Ectodermal cell (in vitro differentiated cells): ENCODE measurements at regions not wholly inside any gene's neighbourhood (a gene's known extent, or its start where the extent isn't known, plus 50 kb on each side); places are given as distances from the start of the nearest gene placed in this dataset.

ENCODE experiments used
- H3K27ac ChIP-seq: 2 replicates; pipeline ENCODE4 v1.7.0; 2013; ENCODE audit warnings: mild to moderate bottlenecking, low read depth, low read length; ENCODE audit not compliant: insufficient read depth, poor library complexity, severe bottlenecking
- H3K27me3 ChIP-seq: 2 replicates; pipeline ENCODE4 v1.7.0; 2013; ENCODE audit warnings: mild to moderate bottlenecking, low read length; ENCODE audit not compliant: insufficient read depth, control insufficient read depth, poor library complexity, severe bottlenecking
- H3K36me3 ChIP-seq: one replicate; pipeline ENCODE4 v1.7.0; 2013; ENCODE audit warnings: low read length; ENCODE audit not compliant: control insufficient read depth, insufficient read depth
- H3K4me1 ChIP-seq: one replicate; pipeline ENCODE4 v1.7.0; 2013; ENCODE audit warnings: low read length; ENCODE audit not compliant: control insufficient read depth, insufficient read depth
- H3K4me3 ChIP-seq: 2 replicates; pipeline ENCODE4 v1.7.0; 2013; ENCODE audit warnings: low read depth, low read length, control low read depth; ENCODE audit not compliant: insufficient read depth
- H3K9me3 ChIP-seq: 2 replicates; pipeline ENCODE4 v1.7.0; 2013; ENCODE audit warnings: mild to moderate bottlenecking, low read length, moderate library complexity; ENCODE audit not compliant: control insufficient read depth
- WGBS, 2 experiments: methylation state at CpG; one replicate each; pipeline ENCODE4 v1.1.7; 2013; ENCODE audit warnings: missing lambda C conversion rate in 2 of 2; 5-methylcytosine and 5-hydroxymethylcytosine counted together

- Histone ChIP-seq H3K9me3 (no peaks in the 10 kb centered on the region), H3K36me3 (no peaks in the 10 kb centered on the region), H3K4me3 (no peak overlapping the region), H3K27me3 (no peaks in the 10 kb centered on the region), H3K4me1 (no peaks in the 10 kb centered on the region), H3K27ac (no peak overlapping the region)
These were observed 1012.0 kb upstream of the AMELY start for GRCh38 chrY:7923476-7924017.

GRCh38 chrY:7920382-7920781 is 1008.8 kb upstream of the AMELY start:
- 93 to 94% methylated on average over 2 of the region's 2 CpGs for WGBS, 2 experiments
- Histone ChIP-seq H3K36me3 (no peaks in the 10 kb centered on the region), H3K9me3 (no peaks in the 10 kb centered on the region), H3K4me1 (no peaks in the 10 kb centered on the region), H3K4me3 (no peak overlapping the region), H3K27me3 (no peaks in the 10 kb centered on the region), H3K27ac (no peak overlapping the region)

- Histone ChIP-seq H3K4me3 (no peak overlapping the region), H3K9me3 (no peaks in the 10 kb centered on the region), H3K4me1 (no peaks in the 10 kb centered on the region), H3K27ac (no peak overlapping the region), H3K36me3 (no peaks in the 10 kb centered on the region), H3K27me3 (no peaks in the 10 kb centered on the region)
- WGBS, 2 experiments: 84 to 95% methylated on average over 3 of the region's 3 CpGs
These were observed 977.0 kb upstream of the AMELY start for GRCh38 chrY:7888506-7888905.

GRCh38 chrY:7881696-7882095 is 970.1 kb upstream of the AMELY start:
- 90 to 100% methylated on average over 3 of the region's 3 CpGs for WGBS, 2 experiments

GRCh38 chrY:7879245-7879644 is 967.7 kb upstream of the AMELY start:
- no peaks in the 10 kb centered on the region for H3K9me3 ChIP-seq
- no peak overlapping the region for H3K4me3 ChIP-seq
- H3K36me3 ChIP-seq: no peaks in the 10 kb centered on the region
- WGBS, 2 experiments: 90 to 91% methylated on average over 4 of the region's 4 CpGs
- H3K27me3 ChIP-seq: no peaks in the 10 kb centered on the region
- no peak overlapping the region for H3K27ac ChIP-seq
- H3K4me1 ChIP-seq: no peaks in the 10 kb centered on the region

More at GRCh38 chrY:7881696-7882095, 970.1 kb upstream of the AMELY start:
- no peaks in the 10 kb centered on the region for H3K36me3 ChIP-seq
- no peaks in the 10 kb centered on the region for H3K4me1 ChIP-seq
- H3K27ac ChIP-seq: no peak overlapping the region
- H3K27me3 ChIP-seq: no peaks in the 10 kb centered on the region
- no peak overlapping the region for H3K4me3 ChIP-seq
- no peaks in the 10 kb centered on the region for H3K9me3 ChIP-seq

DNA sequence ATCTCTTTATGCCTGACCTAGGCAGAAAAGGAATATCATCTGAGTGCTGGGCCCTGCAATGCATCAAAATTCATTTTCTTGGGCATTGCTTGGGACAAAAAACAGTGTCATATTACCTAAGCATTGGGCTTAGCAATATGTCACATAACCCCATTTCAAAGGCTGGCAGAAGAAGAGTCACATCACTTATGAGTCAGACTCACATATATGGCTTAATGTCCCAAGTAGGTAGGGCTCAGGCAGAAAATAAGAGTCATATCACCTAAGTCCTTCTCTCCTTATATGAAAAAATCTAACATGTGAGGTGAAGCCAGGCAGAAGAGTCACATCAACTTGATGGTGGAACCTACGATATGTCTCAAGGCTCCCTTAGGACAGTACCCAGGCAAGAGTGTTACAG is 967.2 kb upstream of the AMELY start:
- Histone ChIP-seq H3K4me1 (no peaks in the 10 kb centered on the region), H3K36me3 (no peaks in the 10 kb centered on the region), H3K9me3 (no peaks in the 10 kb centered on the region), H3K27ac (no peak overlapping the region), H3K27me3 (no peaks in the 10 kb centered on the region), H3K4me3 (no peak overlapping the region)
- WGBS, 2 experiments: 81 to 92% methylated on average over 1 of the region's 1 CpG

GRCh38 chrY:7877458-7877857 is 965.9 kb upstream of the AMELY start:
- H3K4me3 ChIP-seq: no peak overlapping the region
- no peaks in the 10 kb centered on the region for H3K4me1 ChIP-seq
- H3K36me3 ChIP-seq: no peaks in the 10 kb centered on the region
- no peaks in the 10 kb centered on the region for H3K27me3 ChIP-seq
- H3K9me3 ChIP-seq: no peaks in the 10 kb centered on the region
- H3K27ac ChIP-seq: no peak overlapping the region
- 90 to 92% methylated on average over 2 of the region's 2 CpGs for WGBS, 2 experiments

GRCh38 chrY:7874080-7874479 is 962.5 kb upstream of the AMELY start:
- no peaks in the 10 kb centered on the region for H3K9me3 ChIP-seq
- H3K4me1 ChIP-seq: no peaks in the 10 kb centered on the region
- H3K36me3 ChIP-seq: no peaks in the 10 kb centered on the region
- H3K4me3 ChIP-seq: no peak overlapping the region
- H3K27me3 ChIP-seq: no peaks in the 10 kb centered on the region
- no peak overlapping the region for H3K27ac ChIP-seq

GRCh38 chrY:7871304-7871932 is 959.9 kb upstream of the AMELY start:
- no peaks in the 10 kb centered on the region for H3K4me1 ChIP-seq
- H3K27me3 ChIP-seq: no peaks in the 10 kb centered on the region
- no peaks in the 10 kb centered on the region for H3K9me3 ChIP-seq
- H3K4me3 ChIP-seq: no peak overlapping the region
- no peaks in the 10 kb centered on the region for H3K36me3 ChIP-seq
- 80 to 93% methylated on average over 3 of the region's 3 CpGs for WGBS, 2 experiments
- H3K27ac ChIP-seq: no peak overlapping the region

DNA sequence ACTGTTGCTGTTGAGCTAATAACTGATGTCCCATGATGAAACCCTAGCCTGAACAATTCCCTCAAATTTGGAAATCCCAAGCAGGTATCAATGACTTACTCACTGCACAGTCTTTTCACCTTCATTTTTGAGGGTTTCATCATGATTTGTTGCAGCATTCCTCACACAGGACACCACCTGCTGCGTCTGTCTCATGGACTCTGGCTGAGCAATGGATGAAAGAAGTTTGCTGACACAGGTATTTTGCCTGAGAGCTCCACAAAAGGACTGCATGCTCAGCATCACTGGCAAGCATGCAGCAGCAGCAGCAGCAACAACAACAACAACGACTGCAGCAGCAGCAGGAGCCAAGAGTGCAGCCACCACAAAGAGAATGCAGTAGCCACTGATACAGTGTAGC is 955.4 kb upstream of the AMELY start:
- no peaks in the 10 kb centered on the region for H3K4me1 ChIP-seq
- WGBS, 2 experiments: 39 to 56% methylated on average over 2 of the region's 2 CpGs
- H3K36me3 ChIP-seq: no peaks in the 10 kb centered on the region

More for the DNA sequence above, 955.4 kb upstream of the AMELY start:
- no peak overlapping the region for H3K27ac ChIP-seq
- H3K27me3 ChIP-seq: no peaks in the 10 kb centered on the region
- no peaks in the 10 kb centered on the region for H3K9me3 ChIP-seq
- no peak overlapping the region for H3K4me3 ChIP-seq
